ENCODE measurements at regions not wholly inside any gene's neighbourhood (a gene's known extent, or its start where the extent isn't known, plus 50 kb on each side); places are given as distances from the start of the nearest gene placed in this dataset.

DNA sequence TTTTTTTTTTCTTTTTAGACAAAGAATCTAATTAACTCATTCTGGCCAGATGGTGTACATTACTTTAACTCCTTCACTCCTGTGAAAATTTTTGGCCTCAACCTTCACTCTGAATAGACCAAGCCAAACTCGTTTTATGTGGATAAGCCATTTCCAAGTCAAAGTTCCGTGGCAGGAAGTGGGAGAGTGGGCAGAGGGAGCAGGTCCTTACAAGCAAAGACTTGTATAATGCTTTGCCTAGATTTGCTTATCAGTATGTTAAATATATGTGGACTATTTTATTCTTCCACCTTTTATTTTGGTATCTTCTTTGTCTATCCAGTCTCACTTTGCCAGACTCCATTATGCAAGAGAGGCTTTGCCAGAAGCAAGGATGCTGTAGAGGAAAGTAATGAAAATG is 178.1 kb upstream of the TNP1 start:
- DNase-seq (ENCODE audit: low spot score): no peak

DNA sequence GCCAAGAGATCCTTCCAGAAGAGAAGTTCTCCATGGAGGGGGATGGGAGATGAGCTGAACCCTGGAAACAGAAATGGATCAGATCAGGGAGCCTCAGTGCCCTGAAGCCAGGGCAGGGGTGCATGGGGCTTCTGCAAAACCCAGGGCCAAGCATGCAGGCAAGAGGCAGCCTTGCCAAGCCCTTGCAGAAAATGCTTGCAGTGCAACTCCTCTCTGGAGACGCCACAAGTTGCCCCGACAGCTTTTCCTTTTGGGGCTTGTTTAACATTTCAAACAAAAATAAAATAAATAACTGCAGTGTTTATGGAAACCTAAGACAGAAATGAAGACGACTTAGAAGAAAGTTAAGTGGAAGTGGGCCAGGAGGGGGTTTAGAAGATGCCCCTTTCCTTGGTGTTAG is 177.5 kb upstream of the TNP1 start:
- DNase-seq (ENCODE audit: low spot score): no peak

DNA sequence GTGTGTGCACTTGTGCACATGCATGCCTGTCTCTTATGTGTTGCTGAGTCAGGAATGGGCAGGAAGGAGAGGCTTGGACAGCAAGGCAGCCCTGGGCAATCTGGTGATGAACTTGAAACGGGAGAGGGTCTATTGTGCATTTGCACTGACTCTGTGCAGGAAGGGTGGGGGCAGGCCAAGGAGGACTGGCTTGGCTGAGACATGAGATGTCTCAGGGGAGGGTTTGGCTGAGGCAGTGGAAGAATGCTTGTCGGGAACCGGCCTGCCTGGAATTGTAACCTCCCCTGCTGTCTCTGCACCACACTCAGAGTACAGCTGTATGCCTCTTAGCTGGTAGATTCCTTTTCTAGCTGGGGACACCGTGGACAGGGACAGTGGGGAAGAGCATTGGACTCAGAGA is 176.1 kb upstream of the TNP1 start:
- no peak for DNase-seq (ENCODE audit: low spot score)

DNA sequence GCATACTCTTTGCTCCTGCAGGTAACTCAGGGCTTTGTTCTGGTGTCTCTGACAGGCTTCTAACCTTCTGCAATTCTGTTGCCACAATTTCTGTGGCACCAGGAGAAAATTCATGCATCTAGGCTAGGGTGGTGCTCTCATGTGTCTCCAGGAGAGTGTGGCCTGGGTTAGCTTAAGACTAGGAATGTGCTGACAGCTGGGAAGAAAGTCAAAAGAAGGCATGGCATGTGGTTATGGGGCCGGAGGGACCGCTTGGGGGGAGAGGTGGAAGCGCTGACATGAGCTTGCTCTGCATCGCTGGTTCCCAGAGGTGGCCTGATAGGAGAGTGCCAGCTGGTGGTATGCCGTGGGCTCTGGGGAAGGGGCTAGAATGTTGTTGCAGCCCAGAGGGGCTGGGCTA is 173.3 kb upstream of the TNP1 start:
- no peak for DNase-seq (ENCODE audit: low spot score)

DNA sequence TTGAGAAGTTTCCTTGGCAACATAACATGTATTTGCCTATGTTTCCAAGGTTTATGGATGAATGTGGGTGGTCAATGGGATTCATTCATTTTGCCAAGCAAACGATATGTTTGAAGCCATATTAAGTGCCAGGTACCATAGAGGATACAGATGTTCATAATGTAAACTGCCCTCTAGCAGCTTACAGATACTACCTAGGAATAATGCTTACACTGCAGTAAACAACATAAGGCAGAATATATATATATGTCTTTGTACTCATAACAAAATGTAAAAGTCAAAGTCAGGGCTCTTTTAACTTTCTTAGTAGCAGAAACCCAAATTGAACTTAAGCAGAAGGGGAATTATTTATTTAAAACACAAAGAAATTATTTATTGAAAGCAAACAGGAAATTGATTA is 171.6 kb upstream of the TNP1 start:
- DNase-seq (ENCODE audit: low spot score): no peak

DNA sequence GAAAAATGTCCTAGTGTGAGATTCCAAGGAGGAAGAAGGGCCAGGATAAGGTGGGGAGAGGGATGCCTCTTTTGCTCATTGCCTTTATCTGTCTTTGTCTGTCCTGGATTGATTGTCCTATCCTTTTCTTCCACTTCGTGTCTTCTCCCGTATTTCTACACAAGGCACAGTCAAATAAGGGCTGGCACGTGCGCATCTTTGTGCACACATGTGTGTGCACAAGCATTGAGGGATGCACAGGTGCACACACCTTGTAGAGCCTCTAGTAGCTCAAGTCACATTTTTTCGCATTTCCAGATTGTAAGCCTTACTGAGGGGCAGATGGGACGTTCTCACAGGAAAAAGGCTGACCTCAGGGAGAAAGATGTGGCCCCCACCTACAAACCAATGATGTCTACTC is 170.2 kb upstream of the TNP1 start:
- DNase-seq (ENCODE audit: low spot score): no peak

DNA sequence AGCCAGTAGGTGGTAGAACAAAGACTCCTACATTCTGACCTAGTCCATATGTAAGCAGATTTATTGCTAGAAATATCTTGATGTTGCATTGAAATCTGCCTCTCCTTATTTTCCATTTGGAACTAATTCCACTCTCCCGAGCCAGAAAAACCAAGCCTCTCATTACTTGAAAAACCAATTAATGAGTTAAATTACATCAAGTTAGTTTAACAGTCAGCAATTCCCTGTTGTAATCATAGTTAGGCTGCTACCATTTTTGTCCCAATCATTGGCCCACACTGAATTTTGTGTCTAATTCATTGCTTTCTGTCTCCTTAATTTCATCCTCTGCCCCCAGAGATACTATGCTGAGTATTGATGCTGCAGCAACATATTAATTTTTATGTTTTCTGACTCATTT is 168.3 kb upstream of the TNP1 start:
- DNase-seq (ENCODE audit: low spot score): no peak

DNA sequence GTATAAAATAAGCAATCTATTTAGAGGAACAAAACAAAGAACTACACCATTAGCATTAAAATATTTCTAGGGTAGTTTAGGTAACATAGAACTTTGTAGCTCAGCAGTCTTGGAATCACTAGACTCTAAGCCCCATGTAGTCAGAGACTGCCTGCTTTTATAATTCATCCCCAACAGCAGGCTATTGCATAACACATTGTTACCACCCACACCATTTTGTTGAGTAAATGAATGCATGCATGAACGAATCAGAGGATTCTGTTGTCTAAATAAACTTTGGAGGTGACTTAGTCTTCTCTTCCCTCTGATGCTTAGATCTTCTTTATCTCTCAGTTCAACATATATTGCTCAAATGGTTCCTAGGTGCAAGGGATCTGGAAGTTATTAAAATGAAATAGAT is 167.6 kb upstream of the TNP1 start:
- DNase-seq (ENCODE audit: low spot score): no peak

DNA sequence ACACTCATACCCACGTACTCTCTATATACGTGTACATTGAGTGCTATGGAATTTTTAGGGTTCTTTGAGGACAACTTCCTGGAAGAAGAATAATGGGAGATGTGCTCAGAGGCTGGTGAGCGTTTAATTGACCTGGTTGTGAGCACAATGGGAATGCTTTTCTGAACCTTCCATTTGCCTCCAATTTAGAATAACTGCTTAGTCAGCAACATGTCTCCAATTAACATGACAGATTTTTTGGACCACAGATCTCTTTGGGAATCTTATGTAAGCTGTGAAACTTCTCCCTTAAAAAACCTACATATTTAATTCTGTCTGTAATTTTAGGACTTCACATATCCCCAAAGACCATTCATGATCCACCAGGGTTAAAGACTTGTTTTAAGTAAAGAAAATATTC is 166.7 kb upstream of the TNP1 start:
- DNase-seq (ENCODE audit: low spot score): no peak

DNA sequence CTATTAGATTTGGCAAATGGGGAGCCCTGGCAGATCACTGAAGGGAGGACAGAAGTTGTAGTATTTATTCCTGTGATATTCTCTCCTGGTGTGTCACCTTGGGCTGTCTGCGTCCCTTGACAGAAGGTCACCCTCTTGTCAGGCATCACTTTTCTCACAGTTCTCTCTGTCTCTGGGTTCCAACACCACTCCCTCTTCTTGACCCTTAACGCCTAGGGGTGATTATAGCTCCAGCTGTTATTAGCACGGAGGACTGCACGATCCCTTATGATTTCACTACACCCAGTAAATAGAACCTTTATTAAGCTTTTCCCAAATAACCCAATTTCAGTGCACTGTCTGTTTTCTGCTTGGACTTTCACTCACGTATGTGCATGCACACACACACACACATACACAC is 166.3 kb upstream of the TNP1 start:
- DNase-seq (ENCODE audit: low spot score): no peak

DNA sequence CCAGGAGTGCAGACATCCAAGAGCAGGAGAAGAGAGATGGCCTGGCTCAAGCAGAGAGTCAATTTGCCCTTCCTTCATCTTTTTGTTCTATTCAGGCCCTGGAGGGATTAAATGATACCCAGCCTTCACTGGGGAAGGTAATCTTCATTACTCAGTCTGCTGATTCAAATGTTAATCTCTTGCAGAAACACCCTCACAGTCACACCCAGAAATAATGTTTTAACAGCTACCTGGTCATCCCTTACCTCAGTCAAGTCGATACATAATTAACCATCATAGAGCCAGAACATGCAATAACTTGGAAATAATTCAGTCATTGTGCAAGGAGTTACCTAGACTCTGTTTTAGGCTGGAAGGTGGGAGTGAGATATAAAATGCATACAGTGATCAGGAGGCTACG is 163.7 kb upstream of the TNP1 start:
- no peak for DNase-seq (ENCODE audit: low spot score)

DNA sequence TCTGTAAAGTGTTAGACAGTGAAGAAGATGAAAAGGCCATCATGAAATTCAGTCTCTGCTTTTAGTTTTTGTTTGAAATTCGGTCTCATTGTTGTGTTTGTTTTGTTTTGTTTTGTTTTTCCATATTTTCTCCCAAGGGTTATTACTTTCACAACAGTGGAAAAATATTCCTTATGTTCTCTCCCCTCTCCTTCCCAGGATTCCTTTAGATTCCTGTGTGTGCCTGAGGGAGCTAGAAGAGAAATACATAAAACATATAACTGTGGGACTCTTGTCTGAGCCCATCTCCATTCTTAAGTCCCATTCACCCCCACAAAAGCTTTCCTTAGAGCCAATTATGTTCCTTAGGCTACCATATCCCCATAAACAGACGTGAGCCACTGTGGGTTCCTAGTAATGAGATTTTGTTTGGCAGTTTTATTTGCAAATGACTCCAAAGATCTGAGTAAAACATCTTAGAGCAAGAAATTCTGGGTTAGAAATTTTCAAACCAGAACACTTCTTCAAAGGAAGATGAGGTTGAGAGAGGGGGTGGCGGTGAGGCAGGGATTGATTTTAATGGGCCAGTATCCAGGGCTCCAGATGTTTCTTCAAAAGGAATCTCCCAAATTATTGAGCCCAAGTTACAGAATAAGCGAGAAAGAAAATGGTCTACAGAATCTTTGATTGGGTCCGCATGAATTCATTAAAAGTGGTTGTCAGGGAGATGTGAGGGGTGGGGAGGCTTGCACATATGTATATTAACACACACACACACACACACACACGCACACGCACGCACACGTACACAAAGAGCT is 157.8 kb upstream of the TNP1 start:
- no peak for DNase-seq (ENCODE audit: low spot score)

DNA sequence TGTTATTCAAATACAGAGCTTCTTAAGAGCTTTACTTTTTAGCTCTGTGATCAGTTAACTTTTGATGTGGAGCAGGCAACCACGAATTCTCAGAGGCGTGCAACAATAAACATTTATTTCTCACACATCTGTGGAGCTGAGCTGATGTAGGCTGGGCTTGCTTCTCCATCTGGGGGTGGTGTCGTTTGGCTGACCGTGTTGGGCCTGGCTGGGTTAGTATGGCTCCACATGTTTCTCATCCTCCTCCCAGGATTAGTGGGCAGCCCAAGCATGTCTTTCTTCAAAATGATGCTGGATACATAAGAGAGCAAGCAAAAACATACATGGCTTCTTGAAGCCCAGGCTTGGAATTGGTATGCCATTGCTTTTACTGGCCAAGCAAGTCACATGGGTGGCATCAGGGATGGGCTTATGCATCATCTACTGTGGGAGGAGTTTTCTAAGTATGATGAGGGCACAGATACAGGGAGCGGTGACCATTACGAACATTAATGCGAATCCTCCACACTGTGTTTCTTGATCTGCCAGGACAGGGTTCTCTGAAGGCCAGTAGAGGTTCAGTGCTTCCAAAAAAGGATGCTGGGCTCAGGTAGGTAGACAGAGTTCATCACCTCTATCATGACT is 157.0 kb upstream of the TNP1 start:
- DNase-seq (ENCODE audit: low spot score): no peak

DNA sequence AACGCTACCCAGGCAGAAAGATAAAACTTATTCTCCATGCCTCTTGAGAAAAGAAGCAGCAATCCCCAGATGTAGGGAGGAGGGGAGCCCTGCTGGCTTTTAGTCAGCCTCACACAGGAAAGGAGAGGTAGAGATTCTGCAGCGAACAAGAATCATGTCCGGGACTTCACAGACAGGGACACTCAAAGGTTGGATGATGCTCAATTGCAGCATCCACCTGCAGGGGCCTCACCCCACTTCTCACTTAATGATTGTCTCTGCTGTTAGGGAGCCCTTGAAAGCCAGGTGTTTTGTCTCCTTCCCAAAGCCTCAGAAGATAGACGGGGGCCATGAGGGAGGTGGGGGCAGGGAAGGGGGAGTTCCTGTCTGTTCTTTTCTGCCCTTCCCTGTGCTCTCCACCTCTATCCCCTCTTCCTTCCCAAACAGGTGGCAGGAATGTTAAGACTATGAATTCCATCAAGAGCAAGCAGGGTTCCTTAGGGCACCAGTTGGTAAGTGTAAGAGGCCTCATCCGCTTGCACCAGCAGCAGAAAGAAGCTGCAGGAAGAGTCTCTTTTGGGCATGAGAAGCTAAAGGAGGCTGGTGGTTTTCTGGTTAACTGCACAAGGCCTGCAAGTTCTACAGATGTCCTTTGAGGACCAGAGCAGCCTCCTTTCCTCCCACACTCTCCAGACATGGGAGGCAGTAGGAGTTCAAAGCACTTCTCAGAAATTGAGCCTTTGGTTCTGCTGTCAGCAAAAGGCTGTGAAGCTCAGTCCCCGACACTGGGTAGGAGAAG is 154.7 kb upstream of the TNP1 start:
- no peak for DNase-seq (ENCODE audit: low spot score)

DNA sequence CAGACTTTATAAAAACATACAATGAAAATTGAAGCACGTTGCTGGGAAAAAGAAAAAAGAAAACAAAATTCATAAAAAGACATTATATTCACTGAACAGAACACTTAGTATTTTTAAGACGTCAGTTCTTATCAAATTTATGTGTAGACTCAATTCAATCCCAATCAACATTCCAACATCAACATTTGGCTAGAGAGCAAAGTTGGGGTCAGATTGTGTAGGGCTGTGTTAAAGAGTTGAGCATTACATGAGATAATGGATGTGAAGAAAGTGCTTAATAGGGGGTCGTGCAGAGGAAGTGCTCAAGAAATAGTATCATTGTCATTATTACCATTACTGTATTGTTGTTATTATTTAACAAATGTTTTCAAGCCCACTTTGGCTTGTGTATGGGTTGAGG is 154.1 kb upstream of the TNP1 start:
- DNase-seq (ENCODE audit: low spot score): no peak

DNA sequence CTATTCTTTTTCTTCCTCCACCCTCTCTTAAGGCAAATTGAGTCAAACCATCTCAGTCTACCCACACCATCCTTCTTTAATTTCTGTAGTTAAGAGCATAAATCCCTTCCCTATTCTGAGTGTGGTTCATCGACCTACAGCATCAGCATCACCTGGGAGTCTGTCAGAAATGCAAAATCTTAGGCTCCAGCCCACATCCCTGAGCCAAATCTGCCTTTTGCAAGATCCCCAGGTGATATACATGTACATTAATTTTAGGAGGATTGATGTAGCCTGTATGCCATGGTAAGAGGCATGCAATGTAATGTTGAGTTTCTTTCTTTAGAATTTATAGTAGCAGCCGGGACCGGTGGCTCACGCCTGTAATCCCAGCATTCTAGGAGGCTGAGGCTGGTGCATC is 151.7 kb upstream of the TNP1 start:
- DNase-seq (ENCODE audit: low spot score): no peak

DNA sequence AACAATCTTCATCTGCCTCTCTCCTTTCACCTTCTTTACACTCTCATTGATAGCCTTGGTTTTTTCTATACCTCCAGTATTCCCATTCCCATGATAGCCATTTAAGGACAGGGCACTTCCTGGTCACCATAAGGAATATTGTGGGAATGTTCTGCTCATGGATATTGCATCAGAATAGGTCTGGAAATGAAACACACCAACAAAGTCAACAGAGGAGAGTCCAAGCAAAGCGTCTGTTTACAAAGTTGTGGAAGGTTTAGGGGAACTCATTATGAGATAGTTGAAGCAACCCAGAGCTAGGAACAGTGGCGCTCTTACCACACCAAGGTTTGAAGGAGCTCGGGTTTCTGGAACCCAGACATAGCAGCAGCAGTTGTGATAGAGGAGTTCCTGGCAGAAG is 150.3 kb upstream of the TNP1 start:
- DNase-seq (ENCODE audit: low spot score): no peak

DNA sequence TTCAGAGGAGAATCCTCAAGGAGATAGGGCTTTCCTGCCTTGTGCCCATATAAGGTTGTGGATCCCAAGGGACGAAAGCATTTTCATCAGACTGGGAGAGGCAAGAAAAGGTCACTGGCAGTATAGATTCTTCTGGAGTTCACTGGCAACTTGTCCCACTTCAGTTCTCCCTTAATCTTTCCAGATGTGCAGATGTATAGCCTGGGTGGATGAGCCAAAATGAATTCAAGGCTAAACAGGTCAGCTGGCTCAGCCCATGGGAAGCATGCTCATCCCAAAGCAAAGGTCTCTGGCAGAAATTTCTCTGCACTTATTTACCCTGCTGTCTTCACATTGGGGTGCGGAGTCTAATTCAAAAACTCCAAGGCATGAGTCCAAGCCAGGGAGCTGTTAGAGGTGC is 148.9 kb upstream of the TNP1 start:
- DNase-seq (ENCODE audit: low spot score): no peak

DNA sequence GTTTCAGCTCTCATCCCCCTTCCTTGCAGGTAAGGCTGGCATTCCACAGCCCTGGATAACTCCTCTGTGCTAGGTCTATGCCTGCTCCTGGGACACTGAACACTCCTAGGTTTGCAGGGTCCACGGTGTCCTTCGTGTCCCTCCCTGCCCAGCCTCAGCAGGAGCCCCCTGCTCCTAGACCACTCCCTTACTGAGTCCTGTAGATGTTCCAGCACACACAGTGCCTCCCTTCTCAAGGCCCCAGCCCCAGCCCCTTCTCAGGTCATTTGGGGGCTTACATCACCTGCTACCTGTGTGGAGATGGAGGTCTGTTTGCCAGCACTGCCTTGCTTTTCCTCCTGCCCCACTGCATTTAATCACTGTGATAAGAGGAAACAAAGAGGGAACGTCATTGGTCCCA is 146.4 kb upstream of the TNP1 start:
- DNase-seq (ENCODE audit: low spot score): no peak

DNA sequence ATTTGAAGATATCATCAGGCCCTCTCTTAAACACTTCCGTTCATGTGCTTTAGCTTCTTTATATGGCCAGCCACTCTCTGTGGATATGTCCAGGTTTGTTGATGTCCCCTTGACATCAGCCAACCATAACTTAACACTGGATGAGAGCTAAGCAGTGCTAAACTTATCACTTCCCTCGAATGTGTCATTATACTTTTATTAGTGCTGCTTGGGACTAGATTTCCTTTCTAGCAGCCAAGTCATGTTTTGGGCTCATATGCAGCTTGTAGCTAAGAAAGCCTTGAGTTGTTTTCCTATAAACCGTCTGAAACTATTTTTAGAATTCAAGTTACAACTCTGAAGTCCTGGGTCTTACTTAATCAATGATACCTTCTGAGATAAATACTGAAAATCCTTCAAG is 144.8 kb upstream of the TNP1 start:
- DNase-seq (ENCODE audit: low spot score): no peak

DNA sequence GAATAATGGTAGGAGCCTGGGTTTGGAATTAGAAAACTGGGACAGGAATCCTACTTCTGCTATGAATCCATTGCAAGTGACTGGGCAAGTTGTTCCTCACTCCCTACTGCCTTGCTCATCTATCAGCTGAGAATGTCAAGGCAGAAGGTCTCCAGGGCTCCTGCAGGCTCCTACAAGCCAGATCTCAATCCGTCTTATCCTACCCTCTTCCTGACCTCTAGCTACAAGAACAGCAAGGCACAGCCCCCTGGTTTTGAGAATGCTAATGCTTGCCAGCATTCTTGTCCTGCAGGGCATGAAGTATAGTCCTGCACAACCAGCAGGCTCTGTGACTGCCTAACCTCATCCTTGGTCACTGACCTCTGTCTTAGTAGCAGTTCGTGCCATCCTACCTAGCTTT is 141.9 kb upstream of the TNP1 start:
- DNase-seq (ENCODE audit: low spot score): no peak

DNA sequence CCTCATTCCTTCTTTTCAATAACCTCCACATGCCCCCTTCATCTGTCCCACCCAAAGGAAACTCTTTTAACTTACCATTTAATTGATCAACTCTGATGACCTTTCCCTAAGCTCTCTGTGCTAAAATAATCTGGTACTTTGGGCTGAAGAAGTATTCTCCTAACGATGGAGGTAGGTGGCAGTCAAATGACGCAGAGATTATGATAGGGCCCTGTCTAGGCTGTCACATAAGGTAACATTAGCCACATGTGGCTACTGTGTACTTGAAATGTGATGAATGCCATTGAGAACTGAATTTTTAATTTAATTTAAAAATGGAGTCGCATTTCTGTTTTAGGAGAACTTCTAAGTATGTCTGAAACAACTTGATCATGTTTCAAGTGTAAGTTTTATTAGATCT is 140.5 kb upstream of the TNP1 start:
- DNase-seq (ENCODE audit: low spot score): no peak

DNA sequence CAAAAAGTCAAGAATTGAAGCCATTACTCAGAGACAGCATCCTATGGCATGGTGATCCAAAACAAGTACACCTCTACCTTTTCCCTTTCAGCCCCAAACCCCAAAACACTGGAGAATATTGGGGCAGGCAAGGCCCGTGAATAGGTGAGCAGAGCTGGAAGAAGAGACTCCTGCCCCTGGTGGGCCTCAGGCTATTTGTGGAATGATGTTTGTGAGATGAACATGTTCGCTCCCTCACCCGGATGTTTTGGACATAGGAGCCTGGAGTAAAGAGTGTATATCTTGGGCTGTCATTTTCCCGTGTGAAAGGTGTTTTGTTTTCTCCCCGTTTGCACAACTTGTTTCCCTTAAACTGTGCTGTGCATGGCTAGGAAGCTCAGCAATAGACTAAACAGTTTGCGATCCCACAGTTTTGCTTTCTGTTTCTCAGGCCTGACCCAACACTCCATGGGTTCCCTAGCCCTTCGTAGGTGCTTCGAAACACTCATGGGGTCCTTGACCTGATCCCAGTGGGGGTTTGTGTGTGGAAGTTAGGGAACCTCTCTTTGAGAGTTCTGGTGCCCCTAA is 136.5 kb upstream of the TNP1 start:
- no peak for DNase-seq (ENCODE audit: low spot score)

All from RKO (cell line).